ENCODE measurements at regions not wholly inside any gene's neighbourhood (a gene's known extent, or its start where the extent isn't known, plus 50 kb on each side); places are given as distances from the start of the nearest gene placed in this dataset.
A peak's percentile ranks its signal among the peaks of the same experiment; 100 is the strongest.
"Not testable (repeated sequence)": the region's sequence is repeated elsewhere in the genome, so short reads cannot be mapped to it uniquely, and the experiment has no call there.

DNA sequence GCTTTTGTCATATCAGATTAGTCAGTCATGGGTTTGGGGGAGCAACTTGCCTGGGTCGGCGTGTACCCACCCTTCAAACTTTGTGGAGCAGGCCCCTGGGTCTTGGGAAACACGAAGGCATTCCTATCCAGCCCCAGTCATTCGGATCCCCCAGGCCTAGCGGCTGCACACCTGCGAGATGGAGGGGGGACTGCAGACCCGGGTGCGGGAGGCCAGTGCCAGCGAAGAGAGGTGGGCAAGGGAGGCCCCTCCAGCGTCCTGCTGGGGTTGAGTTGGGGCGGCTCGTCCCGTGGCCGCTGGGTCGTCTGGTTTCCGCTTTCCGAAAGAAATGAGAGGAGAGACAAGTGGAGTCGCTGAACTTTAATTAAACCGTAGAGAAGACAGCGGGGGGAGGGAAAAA lies 112.2 kb upstream of the FOXD4L5 start:
- DNase-seq (ENCODE audit: extremely low read depth, low read depth, low spot score) = not testable (repeated sequence)

GRCh38 chr9:65396601-65397000 lies 111.6 kb upstream of the FOXD4L5 start:
- DNase-seq (ENCODE audit: extremely low read depth, low read depth, low spot score) = not testable (repeated sequence)

DNA sequence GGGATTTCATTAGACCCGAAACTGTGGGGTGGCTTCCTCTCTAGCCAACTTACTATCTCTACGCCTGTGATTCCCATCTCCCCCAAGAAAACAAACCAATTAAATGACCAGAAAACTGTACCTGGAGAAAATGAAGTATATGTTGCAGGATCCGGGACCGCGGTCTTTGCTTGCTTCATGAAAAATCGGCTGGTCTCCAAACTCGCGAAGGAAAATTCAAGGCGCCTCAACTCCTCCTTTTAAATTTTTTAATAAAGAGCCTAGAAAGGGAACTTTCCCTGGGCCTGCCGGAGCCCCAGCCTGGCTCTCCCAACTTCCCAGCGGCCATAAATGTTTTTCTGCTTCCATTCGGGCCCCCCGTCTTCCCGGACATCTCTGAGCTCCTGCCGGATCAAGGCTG lies 110.8 kb upstream of the FOXD4L5 start:
- not testable (repeated sequence) for DNase-seq (ENCODE audit: extremely low read depth, low read depth, low spot score)

GRCh38 chr9:65395121-65395520 lies 110.1 kb upstream of the FOXD4L5 start:
- not testable (repeated sequence) for DNase-seq (ENCODE audit: extremely low read depth, low read depth, low spot score)

GRCh38 chr9:65393111-65393810 lies 108.3 kb upstream of the FOXD4L5 start:
- not testable (repeated sequence) for DNase-seq (ENCODE audit: extremely low read depth, low read depth, low spot score)

- not testable (repeated sequence) for DNase-seq (ENCODE audit: extremely low read depth, low read depth, low spot score)
These were observed 107.6 kb upstream of the FOXD4L5 start for GRCh38 chr9:65392611-65393010.

- DNase-seq (ENCODE audit: extremely low read depth, low read depth, low spot score) = not testable (repeated sequence)
These were observed 104.7 kb upstream of the FOXD4L5 start for GRCh38 chr9:65389710-65390109.

DNA sequence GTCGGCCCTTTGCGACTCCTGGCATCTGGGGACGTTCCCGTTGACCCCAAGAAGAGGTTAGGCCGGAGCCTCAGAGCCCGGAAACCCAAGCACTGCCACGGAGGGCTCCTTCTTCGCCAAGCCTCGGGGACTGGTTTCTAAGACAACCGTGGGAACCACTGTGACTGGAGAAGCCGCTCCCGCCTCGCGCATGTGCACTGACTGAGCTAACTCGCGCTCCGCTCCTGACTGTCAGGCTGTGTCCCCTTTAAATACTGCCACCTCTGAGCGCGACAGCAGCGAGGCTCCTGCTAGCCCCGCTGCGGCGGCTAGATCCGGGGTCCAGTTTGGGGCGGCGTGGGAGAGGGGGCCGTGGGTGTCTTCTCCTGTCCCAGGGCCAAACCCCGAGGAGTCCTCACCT lies 104.2 kb upstream of the FOXD4L5 start:
- DNase-seq (ENCODE audit: extremely low read depth, low read depth, low spot score) = not testable (repeated sequence)

DNA sequence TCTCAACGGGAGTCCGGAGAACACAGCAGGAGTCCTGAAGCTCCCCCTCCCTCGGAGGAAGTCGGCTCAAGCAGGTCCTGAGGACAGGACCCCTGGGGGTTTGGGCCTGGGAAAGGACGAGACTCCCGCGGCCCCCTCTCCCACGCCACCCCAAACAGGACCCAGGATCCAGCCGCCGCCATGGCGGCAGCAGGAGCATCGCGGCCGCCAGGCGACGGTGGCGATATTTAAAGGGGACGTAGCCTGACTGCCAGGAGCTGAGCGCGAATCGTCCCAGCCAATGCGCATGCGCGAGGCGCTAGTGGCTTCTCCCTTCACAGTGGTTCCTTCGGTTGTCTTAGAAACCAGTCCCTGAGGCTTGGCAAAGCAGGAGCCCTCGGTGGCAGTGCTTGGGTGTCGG lies 101.7 kb upstream of the FOXD4L5 start:
- peak; percentile 42 for DNase-seq (ENCODE audit: extremely low read depth, low read depth, low spot score)

DNA sequence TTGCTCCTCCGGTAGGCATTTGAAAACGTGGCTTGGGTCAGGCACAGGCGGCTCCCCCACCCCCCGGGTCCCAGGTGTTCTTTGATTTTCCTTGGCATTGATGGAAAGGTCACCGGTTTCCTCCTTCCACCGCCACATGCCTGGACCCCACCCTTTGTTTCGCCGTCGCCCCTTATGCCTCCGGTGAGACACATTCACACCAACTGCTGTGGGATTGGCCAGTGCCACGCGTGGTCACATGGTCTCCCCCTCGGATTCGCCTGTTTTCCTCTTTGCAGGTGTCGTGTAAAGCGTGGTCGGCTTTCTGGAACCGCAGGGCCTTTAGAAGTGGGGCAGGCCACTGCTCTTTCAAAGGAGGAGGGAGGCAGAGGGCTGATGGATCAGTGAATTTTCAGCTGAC lies 101.2 kb upstream of the FOXD4L5 start:
- DNase-seq (ENCODE audit: extremely low read depth, low read depth, low spot score) = not testable (repeated sequence)

GRCh38 chr9:65385655-65386024 lies 100.6 kb upstream of the FOXD4L5 start:
- not testable (repeated sequence) for DNase-seq (ENCODE audit: extremely low read depth, low read depth, low spot score)

DNA sequence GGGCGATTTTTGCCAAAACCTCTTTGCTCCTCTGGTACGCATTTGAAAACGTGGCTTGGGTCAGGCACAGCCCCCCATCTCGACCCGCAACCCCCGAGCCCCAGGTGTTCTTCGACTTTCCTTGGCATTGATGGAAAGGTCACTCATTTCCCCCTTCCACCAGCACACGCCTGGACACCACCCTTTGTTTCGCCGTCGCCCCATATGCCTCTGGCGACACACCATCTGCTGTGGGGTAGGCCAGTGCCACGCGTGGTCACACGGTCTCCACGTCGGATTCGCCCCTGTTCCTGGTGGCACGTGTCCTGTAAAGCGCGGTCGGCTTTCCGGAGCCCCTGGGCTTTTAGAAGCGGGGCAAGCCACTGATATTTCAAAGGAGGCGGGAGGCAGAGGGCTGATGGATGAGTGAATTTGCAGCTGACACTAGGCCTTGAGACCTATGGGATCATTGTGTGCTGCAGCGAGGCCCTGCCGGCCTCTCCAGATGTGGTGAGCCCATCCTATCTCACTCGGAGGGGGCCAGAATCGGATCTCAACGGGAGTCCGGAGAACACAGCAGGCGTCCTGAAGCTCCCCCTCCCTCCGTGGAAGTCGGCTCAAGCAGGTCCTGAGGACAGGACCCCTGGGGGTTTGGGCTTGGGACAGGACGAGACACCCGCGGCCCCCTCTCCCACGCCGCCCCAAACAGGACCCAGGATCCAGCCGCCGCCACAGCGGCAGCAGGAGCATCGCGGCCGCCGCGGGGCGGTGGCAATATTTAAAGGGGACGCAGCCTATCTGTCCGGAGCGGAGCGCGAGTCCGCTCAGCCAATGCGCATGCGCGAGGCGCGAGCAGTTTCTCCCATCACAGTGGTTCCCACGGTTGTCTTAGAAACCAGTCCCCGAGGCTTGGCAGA lies 100.0 kb upstream of the FOXD4L5 start:
- not testable (repeated sequence) for DNase-seq (ENCODE audit: extremely low read depth, low read depth, low spot score)

GRCh38 chr9:65384066-65384465 lies 99.1 kb upstream of the FOXD4L5 start:
- not testable (repeated sequence) for DNase-seq (ENCODE audit: extremely low read depth, low read depth, low spot score)

- not testable (repeated sequence) for DNase-seq (ENCODE audit: extremely low read depth, low read depth, low spot score)
These were observed 98.6 kb upstream of the FOXD4L5 start for GRCh38 chr9:65383646-65384045.

GRCh38 chr9:65382701-65383318 lies 97.8 kb upstream of the FOXD4L5 start:
- DNase-seq (ENCODE audit: extremely low read depth, low read depth, low spot score) = not testable (repeated sequence)

Measured in glomerular endothelial cell (primary cell).